Upper lobe of left lung (tissue), 6 donors: ENCODE measurements at regions not wholly inside any gene's neighbourhood (a gene's known extent, or its start where the extent isn't known, plus 50 kb on each side); places are given as distances from the start of the nearest gene placed in this dataset.
"Not testable (repeated sequence)": the region's sequence is repeated elsewhere in the genome, so short reads cannot be mapped to it uniquely, and the experiment has no call there.

Experiments used
- ATAC-seq, 2 donors: fragments of 200-7000 bp; cut with Tn5 transposase; one replicate each; pipeline ENCODE4 v1.9.1; 2022; ENCODE audit warnings: mild to moderate bottlenecking in 2 of 2, moderate library complexity in 2 of 2; ENCODE audit not compliant: low FRiP score in 2 of 2
- DNase-seq, 2 donors: peaks; one replicate each; pipeline ENCODE4 v3.0.0-alpha.2; 2019 to 2020
- H3K27ac ChIP-seq, 4 donors: fragments of 200-600 bp; sonication (generic); one replicate each; pipeline ENCODE4 v1.5.1; 2016 to 2019
- H3K27me3 ChIP-seq, 4 donors: fragments of 200-600 bp; sonication (generic); one replicate each; pipeline ENCODE4 v1.5.1; 2017 to 2019
- H3K36me3 ChIP-seq, 4 donors: fragments of 200-600 bp; sonication (generic); one replicate each; pipeline ENCODE4 v1.5.1; 2016 to 2019
- H3K4me1 ChIP-seq, 4 donors: fragments of 200-600 bp; sonication (generic); one replicate each; pipeline ENCODE4 v1.5.1; 2018 to 2019
- H3K4me3 ChIP-seq, 4 donors: fragments of 200-600 bp; sonication (generic); one replicate each; pipeline ENCODE4 v1.5.1; 2017 to 2019; ENCODE audit warnings: mild to moderate bottlenecking in 2 of 4, moderate library complexity in 1 of 4
- H3K9me3 ChIP-seq, 4 donors: fragments of 200-600 bp; sonication (generic); one replicate each; pipeline ENCODE4 v1.5.1; 2018 to 2019
- EP300 ChIP-seq, 4 donors: sonication (generic); formaldehyde crosslinking; IDR thresholded peaks; one replicate each; pipeline ENCODE4 v1.5.1; 2017; ENCODE audit warnings: antibody characterized with exemption in 4 of 4, control low read depth in 2 of 4
- POLR2A ChIP-seq, 4 donors: fragments of 450-650 bp; IDR thresholded peaks; one replicate each; pipeline ENCODE4 v1.5.1; 2016 to 2017; ENCODE audit warnings: antibody characterized with exemption in 4 of 4, mild to moderate bottlenecking in 2 of 4
- POLR2AphosphoS5 ChIP-seq, 2 donors: sonication (generic); formaldehyde crosslinking; IDR thresholded peaks; one replicate each; pipeline ENCODE4 v1.5.1; 2017; ENCODE audit warnings: antibody characterized with exemption in 2 of 2
- WGBS, 2 donors: methylation state at CpG; one replicate each; pipeline ENCODE4 v1.1.5; 2017 to 2018; 5-methylcytosine and 5-hydroxymethylcytosine counted together
- TF ChIP-seq, protein P1 (sequence below), 6 experiments: fragments of 450-650 bp in 4 of 6; fragments of 200-600 bp in 2 of 6; sonication (generic) in 2 of 6; IDR thresholded peaks; one replicate each; pipeline ENCODE4 v1.5.1; 2016 to 2019; ENCODE audit warnings: antibody characterized with exemption in 6 of 6
- donor health status: DM: no; HTN: no; CAD: no; lungs with moderate emphysema.
- donor health status: DM: no; HTN: yes; CAD: no; lungs with severe emphysema.

DNA sequence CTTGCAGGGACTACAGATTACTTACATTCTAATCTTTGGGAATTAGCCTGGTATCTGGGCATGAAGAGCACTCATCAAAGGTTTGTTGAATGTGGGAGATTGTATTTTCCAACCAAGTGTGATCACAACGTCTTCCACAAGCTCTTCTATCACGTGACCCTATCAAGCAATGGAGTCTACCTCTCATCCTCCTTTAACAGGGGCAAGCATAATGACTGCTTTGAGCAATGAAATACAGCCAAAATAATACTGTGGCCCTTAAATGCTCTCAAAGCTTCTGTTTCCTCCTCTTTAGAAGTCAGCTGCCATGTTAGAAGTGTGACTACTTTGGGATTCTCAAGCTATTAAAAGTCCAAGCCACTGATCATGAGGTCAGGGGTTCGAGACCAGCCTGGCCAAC lies 794.2 kb upstream of the TPTE start:
- not testable (repeated sequence) for H3K27me3 ChIP-seq, DNase-seq, H3K27ac ChIP-seq, ATAC-seq, H3K36me3 ChIP-seq, H3K4me3 ChIP-seq, H3K4me1 ChIP-seq, H3K9me3 ChIP-seq
- 25 to 31% methylated on average over 3 of the region's 3 CpGs for WGBS, 2 donors

DNA sequence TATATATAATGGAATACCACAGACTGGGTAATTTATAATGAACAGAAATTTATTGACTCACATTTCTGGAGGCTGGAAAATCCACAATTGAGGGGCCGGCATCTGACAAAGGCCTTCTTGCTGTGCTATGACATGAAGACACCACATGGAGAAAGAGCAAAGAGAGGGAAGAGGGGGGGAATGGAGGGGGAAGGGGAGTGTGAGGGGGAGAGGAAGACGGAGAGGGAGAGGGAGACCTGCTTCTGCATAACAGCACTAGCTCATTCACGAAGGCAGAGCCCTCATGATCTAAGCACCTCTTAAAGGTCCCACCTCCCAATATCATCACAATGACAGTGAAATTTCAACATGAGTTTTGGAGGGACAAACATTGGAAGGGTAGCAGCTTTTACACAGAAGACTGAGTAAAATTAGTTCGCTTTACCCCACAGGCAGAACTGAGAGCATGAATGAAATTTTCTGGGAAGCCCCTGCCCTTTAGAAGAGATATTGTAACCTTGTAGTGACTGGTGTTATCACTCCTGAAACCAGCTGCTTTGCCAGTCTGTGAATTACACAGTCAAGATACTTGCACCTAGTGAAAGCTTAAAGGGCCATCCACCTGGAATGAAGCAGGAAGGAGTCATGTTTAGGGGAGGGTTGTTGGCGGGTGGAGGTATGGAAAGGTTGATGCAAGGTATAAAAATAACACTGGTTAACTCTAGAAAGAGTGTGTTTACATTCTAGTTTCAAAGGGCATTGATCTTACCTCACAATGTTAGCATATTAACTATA lies 793.0 kb upstream of the TPTE start:
- not testable (repeated sequence) for H3K27me3 ChIP-seq, DNase-seq, H3K27ac ChIP-seq, H3K4me1 ChIP-seq, H3K9me3 ChIP-seq, H3K36me3 ChIP-seq, H3K4me3 ChIP-seq
- peak in 1 of 2 donors; percentile 9 for ATAC-seq
- WGBS, 2 donors = 50 to 52% methylated on average over 5 of the region's 5 CpGs

DNA sequence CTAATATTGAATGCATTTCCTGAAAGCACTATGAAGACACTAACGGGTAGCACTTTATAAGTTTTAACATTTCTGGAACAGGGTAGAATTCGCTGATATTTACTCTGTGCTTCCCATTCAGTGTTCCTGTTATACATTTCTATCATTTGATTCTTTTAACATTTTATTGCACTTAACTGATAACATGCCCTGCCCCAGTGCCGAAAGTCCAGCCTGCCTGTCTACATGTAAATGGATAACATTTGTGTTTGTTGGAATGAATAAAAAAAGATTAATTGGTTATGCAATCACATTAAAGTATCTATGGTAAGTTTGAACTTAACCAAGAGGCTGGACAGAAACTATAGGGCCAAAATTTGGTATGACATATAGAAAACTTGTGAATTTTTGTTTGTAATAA lies 790.5 kb upstream of the TPTE start:
- no peak for DNase-seq
- Histone ChIP-seq H3K9me3 (peaks cover 3 to 16% (median 12%) of the 10 kb centered on the region in 4 donors), H3K27me3 (no peaks in the 10 kb centered on the region), H3K4me3 (no peak overlapping the region), H3K4me1 (no peaks in the 10 kb centered on the region), H3K27ac (no peak overlapping the region), H3K36me3 (no peaks in the 10 kb centered on the region)
- TF ChIP-seq, protein P1, sequence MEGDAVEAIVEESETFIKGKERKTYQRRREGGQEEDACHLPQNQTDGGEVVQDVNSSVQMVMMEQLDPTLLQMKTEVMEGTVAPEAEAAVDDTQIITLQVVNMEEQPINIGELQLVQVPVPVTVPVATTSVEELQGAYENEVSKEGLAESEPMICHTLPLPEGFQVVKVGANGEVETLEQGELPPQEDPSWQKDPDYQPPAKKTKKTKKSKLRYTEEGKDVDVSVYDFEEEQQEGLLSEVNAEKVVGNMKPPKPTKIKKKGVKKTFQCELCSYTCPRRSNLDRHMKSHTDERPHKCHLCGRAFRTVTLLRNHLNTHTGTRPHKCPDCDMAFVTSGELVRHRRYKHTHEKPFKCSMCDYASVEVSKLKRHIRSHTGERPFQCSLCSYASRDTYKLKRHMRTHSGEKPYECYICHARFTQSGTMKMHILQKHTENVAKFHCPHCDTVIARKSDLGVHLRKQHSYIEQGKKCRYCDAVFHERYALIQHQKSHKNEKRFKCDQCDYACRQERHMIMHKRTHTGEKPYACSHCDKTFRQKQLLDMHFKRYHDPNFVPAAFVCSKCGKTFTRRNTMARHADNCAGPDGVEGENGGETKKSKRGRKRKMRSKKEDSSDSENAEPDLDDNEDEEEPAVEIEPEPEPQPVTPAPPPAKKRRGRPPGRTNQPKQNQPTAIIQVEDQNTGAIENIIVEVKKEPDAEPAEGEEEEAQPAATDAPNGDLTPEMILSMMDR (IDR thresholded peaks at IDR 0.05) = no peak
- no peak for TF ChIP-seq EP300 (IDR thresholded peaks at IDR 0.05)
- ATAC-seq = no peak
- 71% methylated on average over 3 of the region's 3 CpGs for WGBS, 2 donors

DNA sequence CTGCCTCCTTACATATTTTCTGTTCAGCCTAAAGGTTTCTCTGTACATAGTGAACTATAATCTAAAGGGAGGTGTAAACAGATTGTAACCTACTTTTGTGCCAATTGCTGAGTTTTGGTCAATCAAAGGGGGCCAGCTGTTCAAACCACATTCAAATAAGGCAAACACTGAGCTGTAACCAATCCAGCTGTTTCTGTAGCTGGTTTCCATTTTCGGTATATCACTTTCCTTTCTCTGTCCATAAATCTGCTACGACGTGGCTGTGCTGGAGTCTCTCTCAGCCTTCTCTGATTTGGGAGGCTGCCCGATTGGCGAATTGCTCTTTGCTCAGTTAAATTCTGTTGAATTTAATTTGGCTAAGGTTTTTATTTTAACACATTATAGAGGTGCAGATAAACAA lies 790.1 kb upstream of the TPTE start:
- H3K27me3 ChIP-seq, H3K4me3 ChIP-seq, H3K27ac ChIP-seq, H3K36me3 ChIP-seq, DNase-seq, ATAC-seq, H3K4me1 ChIP-seq: not testable (repeated sequence)
- H3K9me3 ChIP-seq = peaks cover 3 to 17% (median 16%) of the 10 kb centered on the region in 4 donors
- 63 to 70% methylated on average over 5 of the region's 5 CpGs for WGBS, 2 donors

DNA sequence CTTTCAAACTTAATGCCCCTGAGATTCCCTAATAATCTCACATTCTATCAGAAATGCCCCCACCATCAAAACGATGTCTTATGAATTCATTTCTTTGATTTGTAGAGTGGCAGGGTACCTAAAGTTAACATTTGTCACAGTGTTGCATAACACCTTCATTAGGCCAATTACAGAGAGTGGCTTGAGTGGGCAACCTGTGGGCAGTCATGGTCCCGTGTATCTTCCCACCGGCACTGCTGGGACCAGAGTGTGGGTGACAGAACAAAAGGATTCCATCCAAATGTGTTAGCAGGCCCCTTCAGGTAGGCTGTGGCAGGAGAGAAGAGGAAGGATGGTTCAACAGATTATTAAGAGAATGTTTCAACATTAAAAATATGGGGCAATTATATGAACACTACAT lies 788.8 kb upstream of the TPTE start:
- H3K4me1 ChIP-seq, DNase-seq, H3K4me3 ChIP-seq, H3K36me3 ChIP-seq, H3K27me3 ChIP-seq, H3K27ac ChIP-seq: not testable (repeated sequence)
- ATAC-seq = peak in 1 of 2 donors; percentile 11
- WGBS, 2 donors = 55 to 68% methylated on average over 3 of the region's 3 CpGs
- peaks cover 3 to 26% (median 19%) of the 10 kb centered on the region in 4 donors for H3K9me3 ChIP-seq

DNA sequence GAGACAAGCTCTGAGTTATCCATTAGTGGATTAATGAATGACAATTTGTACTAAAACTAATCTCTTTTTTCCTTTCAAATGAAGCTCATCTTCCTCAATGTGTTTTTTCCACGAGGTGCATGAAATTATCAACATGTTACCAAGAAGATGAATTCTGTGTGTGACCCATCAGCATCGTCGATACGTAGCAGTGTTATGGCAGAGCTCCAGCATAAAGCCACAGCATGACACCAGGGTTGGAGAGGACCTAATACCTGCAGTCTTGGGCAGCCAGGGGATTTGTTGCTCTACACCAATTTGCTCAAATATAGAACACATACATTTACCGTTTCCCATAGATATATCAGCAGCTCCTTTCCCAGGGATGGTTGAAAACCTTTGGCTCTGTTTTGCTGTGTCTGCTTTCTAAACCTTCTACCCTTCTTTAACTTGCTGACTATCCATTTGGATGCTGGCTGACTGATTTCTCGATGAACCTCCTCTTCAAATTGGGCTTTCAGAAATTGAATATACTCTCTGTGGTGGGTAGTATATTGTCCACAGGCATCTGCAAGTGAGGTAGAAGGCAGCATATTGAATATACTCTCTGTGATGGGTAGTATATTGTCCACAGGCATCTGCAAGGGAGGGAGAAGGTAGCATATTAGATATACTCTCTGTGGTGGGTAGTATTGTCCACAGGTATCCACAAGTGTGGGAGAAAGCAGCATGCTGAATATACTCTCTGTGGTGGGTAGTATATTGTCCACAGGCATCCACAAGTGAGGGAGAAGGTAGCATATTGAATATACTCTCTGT lies 787.4 kb upstream of the TPTE start:
- H3K4me3 ChIP-seq, H3K4me1 ChIP-seq, H3K27me3 ChIP-seq, H3K27ac ChIP-seq, H3K36me3 ChIP-seq, ATAC-seq, DNase-seq: not testable (repeated sequence)
- peaks cover 3 to 24% (median 20%) of the 10 kb centered on the region in 4 donors for H3K9me3 ChIP-seq
- 64 to 71% methylated on average over 6 of the region's 6 CpGs for WGBS, 2 donors

DNA sequence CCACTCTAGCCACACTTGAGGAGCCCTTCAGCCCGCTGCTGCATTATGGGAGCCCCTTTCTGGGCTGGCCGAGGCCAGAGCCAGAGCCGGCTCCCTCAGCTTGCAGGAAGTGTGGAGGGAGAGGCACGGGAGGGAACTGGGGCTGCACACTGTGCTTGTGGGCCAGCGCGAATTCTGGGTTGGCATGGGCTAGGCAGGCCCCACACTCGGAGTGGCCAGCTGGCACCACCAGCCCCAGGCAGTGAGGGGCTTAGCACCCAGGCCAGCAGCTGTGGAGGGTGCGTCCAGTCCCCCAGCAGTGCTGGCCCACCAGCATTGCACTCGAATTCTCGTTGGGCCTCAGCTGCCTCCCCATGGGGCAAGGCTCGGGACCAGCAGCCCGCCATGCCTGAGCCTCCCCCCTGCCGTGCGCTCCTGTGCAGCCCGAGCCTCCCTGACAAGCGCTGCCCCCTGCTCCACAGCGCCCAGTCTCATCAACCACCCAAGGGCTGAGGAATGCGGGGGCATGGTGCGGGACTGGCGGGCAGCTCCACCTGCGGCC lies 785.9 kb upstream of the TPTE start:
- ATAC-seq (peak; percentile 27 to 32), DNase-seq (peak in 1 of 2 donors; percentile 81)
- Histone ChIP-seq H3K9me3 (peaks cover 3 to 24% (median 20%) of the 10 kb centered on the region in 4 donors), H3K4me3 (no peak overlapping the region), H3K4me1 (no peaks in the 10 kb centered on the region), H3K27me3 (no peaks in the 10 kb centered on the region), H3K27ac (no peak overlapping the region), H3K36me3 (no peaks in the 10 kb centered on the region)
- TF ChIP-seq EP300 (IDR thresholded peaks at IDR 0.05) (no peak), POLR2AphosphoS5 (IDR thresholded peaks at IDR 0.05) (no peak), POLR2A (IDR thresholded peaks at IDR 0.05) (no peak)
- TF ChIP-seq, protein P1 (IDR thresholded peaks at IDR 0.05) = no peak
- WGBS, 2 donors = 65 to 72% methylated on average over 21 of the region's 21 CpGs

DNA sequence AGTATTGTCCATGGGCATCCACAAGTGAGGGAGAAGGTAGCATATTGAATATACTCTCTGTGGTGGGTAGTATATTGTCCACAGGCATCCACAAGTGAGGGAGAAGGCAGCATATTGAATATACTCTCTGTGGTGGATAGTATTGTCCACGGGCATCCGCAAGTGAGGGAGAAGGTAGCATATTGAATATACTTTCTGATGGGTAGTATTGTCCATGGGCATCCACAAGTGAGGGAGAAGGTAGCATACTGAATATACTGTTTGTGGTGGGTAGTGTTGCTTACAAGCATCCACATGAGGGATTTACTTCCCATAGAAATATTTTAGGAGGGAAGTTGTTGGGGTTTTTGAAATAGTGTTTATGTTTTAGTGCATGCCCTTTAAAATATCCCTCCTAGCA lies 784.1 kb upstream of the TPTE start:
- H3K27ac ChIP-seq, H3K4me3 ChIP-seq, ATAC-seq, H3K4me1 ChIP-seq, H3K36me3 ChIP-seq, DNase-seq, H3K27me3 ChIP-seq: not testable (repeated sequence)
- peaks cover 3 to 24% (median 19%) of the 10 kb centered on the region in 4 donors for H3K9me3 ChIP-seq
- WGBS, 2 donors = 69 to 70% methylated on average over 2 of the region's 2 CpGs

DNA sequence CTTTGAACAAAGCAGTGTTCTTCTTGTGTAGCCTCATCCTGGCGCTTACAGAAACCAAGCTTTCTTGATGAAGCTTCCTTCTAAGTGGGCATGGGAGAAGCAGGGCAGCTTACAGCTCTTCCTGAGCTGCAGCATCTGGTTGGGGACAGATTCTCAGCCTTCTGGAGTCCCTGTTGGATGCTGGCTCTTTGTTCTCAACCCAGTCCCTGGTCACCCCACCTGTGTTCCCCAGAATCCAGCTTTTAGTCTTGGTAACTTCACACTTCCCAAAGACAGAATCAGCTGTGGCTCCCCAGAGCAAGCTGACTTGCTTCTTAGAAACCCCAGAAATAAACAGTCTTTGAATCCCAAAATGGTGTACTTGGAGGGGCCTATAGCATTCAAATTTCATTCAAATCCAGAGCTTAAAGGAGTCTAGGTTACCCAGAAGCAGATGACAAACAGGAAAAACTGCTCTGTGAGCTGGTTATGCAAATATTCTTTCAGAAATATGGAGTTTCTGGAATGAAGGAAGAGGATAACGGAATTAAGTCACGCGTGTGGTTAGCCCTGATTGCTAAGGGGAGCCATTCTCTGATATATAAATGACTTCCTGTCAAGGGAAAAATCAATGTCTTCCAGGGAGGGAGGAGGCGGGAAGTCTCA lies 783.4 kb upstream of the TPTE start:
- 35 to 60% methylated on average over 5 of the region's 5 CpGs for WGBS, 2 donors
- not testable (repeated sequence) for H3K36me3 ChIP-seq, H3K4me1 ChIP-seq, H3K4me3 ChIP-seq, ATAC-seq, DNase-seq, H3K27ac ChIP-seq, H3K27me3 ChIP-seq
- H3K9me3 ChIP-seq = peaks cover 3 to 24% (median 19%) of the 10 kb centered on the region in 4 donors
